ENCODE measurements at regions not wholly inside any gene's neighbourhood (a gene's known extent, or its start where the extent isn't known, plus 50 kb on each side); places are given as distances from the start of the nearest gene placed in this dataset.
"Not testable (repeated sequence)": the region's sequence is repeated elsewhere in the genome, so short reads cannot be mapped to it uniquely, and the experiment has no call there.

DNA sequence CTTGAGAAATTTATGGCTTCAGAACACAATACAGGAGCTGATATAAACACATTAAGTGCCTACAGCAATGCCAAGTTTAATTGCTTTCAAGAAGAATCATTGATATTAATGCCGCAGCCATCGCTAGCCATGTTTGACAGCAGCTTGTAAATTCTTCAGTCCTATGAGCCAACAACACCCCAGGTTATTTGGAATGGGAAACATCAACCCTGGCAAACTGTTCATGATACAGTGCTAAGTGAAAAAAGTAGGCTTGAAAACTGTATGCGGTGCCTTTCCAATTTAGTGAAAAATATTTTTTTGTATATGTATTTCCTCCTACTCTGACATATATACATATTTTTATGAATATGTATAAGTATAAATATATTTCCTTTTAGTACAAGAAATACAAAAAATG, 142.6 kb downstream of the CSNK2A3 start:
- H3K9me3 ChIP-seq (ENCODE audit: control insufficient read depth in 2 of 2, insufficient read depth in 1 of 2, low read depth in 1 of 2, low read length in 1 of 2) = no peaks in the 10 kb centered on the region
- no peaks in the 10 kb centered on the region for H3K36me3 ChIP-seq (ENCODE audit: control insufficient read depth in 2 of 2, insufficient read depth in 2 of 2, low read length in 1 of 2)
- H3K27ac ChIP-seq (ENCODE audit: low read depth in 2 of 2, low read length in 1 of 2) = no peak overlapping the region
- peaks cover 0 to 3% of the 10 kb centered on the region in 2 donors for H3K4me1 ChIP-seq (ENCODE audit: control insufficient read depth in 2 of 2, insufficient read depth in 2 of 2, low read length in 1 of 2)
- WGBS, 2 donors = 26 to 78% methylated on average over 3 of the region's 3 CpGs
- no peaks in the 10 kb centered on the region for H3K27me3 ChIP-seq (ENCODE audit: control insufficient read depth in 1 of 2, insufficient read depth in 2 of 2, low read length in 2 of 2)
- H3K4me3 ChIP-seq (ENCODE audit: low read depth in 1 of 2, low read length in 2 of 2) = no peak overlapping the region

DNA sequence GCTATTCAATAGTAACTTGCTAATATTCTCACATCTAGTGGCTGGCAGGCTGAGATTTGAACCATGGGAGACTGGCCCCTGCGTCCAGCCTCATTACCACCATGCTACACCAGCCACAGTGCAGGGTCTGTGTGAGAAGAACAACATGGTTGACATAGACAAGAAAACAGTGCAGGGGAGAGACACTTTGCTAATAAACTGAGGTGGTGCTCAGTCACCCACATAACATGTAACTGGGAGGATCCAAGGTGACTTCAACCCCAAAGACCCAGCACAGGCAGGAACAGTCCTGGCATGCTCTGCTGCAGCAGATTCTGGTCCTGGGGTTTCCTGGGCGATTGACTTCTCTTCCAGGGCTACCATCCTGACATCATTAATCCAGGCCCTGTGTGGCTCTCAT, 143.1 kb downstream of the CSNK2A3 start:
- Histone ChIP-seq H3K4me3 (ENCODE audit: low read depth in 1 of 2, low read length in 2 of 2) (no peak overlapping the region), H3K36me3 (ENCODE audit: control insufficient read depth in 2 of 2, insufficient read depth in 2 of 2, low read length in 1 of 2) (no peaks in the 10 kb centered on the region), H3K9me3 (ENCODE audit: control insufficient read depth in 2 of 2, insufficient read depth in 1 of 2, low read depth in 1 of 2, low read length in 1 of 2) (no peaks in the 10 kb centered on the region), H3K4me1 (ENCODE audit: control insufficient read depth in 2 of 2, insufficient read depth in 2 of 2, low read length in 1 of 2) (peaks cover 0 to 3% of the 10 kb centered on the region in 2 donors), H3K27me3 (ENCODE audit: control insufficient read depth in 1 of 2, insufficient read depth in 2 of 2, low read length in 2 of 2) (no peaks in the 10 kb centered on the region), H3K27ac (ENCODE audit: low read depth in 2 of 2, low read length in 1 of 2) (no peak overlapping the region)
- 68 to 76% methylated on average over 2 of the region's 2 CpGs for WGBS, 2 donors

DNA sequence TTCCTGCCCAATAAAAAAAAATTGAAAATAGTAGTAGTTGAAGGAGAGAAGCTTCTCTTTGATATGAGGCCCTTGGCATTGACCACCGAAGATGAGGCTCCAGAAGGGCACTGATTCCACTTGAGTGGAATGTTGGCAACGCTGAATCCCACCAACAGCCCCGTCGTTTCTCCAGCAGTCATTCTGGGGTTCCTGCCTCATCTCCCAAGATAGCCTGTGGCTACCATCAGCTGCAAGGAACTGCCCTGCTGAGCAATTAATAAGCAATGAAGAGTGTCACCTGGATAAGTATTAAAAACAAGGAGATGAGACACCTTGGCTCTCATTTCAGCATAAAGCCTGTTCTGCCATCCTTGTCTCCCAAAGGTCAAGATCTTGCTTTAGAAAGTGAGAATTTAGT, 144.1 kb downstream of the CSNK2A3 start:
- no peak overlapping the region for H3K27ac ChIP-seq (ENCODE audit: low read depth in 2 of 2, low read length in 1 of 2)
- no peaks in the 10 kb centered on the region for H3K9me3 ChIP-seq (ENCODE audit: control insufficient read depth in 2 of 2, insufficient read depth in 1 of 2, low read depth in 1 of 2, low read length in 1 of 2)
- no peaks in the 10 kb centered on the region for H3K27me3 ChIP-seq (ENCODE audit: control insufficient read depth in 1 of 2, insufficient read depth in 2 of 2, low read length in 2 of 2)
- WGBS, 2 donors = 82 to 90% methylated on average over 4 of the region's 4 CpGs
- H3K4me3 ChIP-seq (ENCODE audit: low read depth in 1 of 2, low read length in 2 of 2) = no peak overlapping the region
- no peaks in the 10 kb centered on the region for H3K36me3 ChIP-seq (ENCODE audit: control insufficient read depth in 2 of 2, insufficient read depth in 2 of 2, low read length in 1 of 2)
- peaks cover 0 to 3% of the 10 kb centered on the region in 2 donors for H3K4me1 ChIP-seq (ENCODE audit: control insufficient read depth in 2 of 2, insufficient read depth in 2 of 2, low read length in 1 of 2)

DNA sequence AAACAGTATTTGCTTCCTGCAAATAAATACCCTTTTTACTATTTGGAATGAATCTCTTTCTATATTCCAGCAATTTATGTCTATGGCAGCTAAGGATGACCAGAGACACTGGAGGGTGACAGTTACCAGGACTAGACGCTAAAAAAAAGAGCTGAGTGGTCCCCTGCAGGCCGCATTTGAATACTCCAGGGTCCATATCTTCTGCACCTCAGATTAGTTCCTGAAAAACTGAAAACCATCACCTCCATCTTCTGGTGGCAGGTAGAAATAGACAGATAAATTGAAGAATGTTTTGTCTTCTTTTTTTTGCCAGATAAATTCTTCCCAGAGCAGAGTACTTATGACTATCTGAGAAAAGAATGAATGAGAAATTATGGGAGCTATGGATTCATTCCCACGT, 145.6 kb downstream of the CSNK2A3 start:
- 80 to 88% methylated on average over 3 of the region's 3 CpGs for WGBS, 2 donors
- no peaks in the 10 kb centered on the region for H3K4me1 ChIP-seq (ENCODE audit: control insufficient read depth in 2 of 2, insufficient read depth in 2 of 2, low read length in 1 of 2)

DNA sequence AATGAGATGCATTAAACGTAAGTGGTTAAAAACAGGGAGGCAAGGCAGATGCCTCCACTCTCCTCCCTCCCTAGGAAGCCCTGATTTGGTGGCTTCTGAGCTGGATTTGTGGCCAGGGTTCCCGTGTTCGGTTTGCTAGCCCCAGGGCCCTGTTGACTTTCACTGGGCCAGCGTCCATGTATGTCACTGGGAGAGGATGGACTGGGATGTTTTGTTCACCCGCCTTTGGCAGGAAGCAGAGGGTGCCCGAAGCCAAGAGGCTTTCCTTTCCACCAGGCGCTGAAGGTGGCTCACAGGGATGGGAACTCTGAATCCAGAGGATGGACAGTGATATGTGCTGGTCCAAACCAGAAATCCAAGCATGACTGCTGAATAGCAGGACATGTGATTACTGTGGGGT, 146.6 kb downstream of the CSNK2A3 start:
- WGBS, 2 donors = 49 to 61% methylated on average over 7 of the region's 7 CpGs
- Histone ChIP-seq H3K9me3 (ENCODE audit: control insufficient read depth in 2 of 2, insufficient read depth in 1 of 2, low read depth in 1 of 2, low read length in 1 of 2) (peaks cover 0 to 4% of the 10 kb centered on the region in 2 donors), H3K4me3 (ENCODE audit: low read depth in 1 of 2, low read length in 2 of 2) (no peak overlapping the region), H3K27ac (ENCODE audit: low read depth in 2 of 2, low read length in 1 of 2) (no peak overlapping the region), H3K4me1 (ENCODE audit: control insufficient read depth in 2 of 2, insufficient read depth in 2 of 2, low read length in 1 of 2) (no peaks in the 10 kb centered on the region), H3K27me3 (ENCODE audit: control insufficient read depth in 1 of 2, insufficient read depth in 2 of 2, low read length in 2 of 2) (no peaks in the 10 kb centered on the region), H3K36me3 (ENCODE audit: control insufficient read depth in 2 of 2, insufficient read depth in 2 of 2, low read length in 1 of 2) (no peaks in the 10 kb centered on the region)

More for the DNA sequence above, 145.6 kb downstream of the CSNK2A3 start:
- no peak overlapping the region for H3K4me3 ChIP-seq (ENCODE audit: low read depth in 1 of 2, low read length in 2 of 2)
- no peaks in the 10 kb centered on the region for H3K27me3 ChIP-seq (ENCODE audit: control insufficient read depth in 1 of 2, insufficient read depth in 2 of 2, low read length in 2 of 2)
- H3K36me3 ChIP-seq (ENCODE audit: control insufficient read depth in 2 of 2, insufficient read depth in 2 of 2, low read length in 1 of 2) = no peaks in the 10 kb centered on the region
- H3K27ac ChIP-seq (ENCODE audit: low read depth in 2 of 2, low read length in 1 of 2) = no peak overlapping the region
- peaks cover 0 to 4% of the 10 kb centered on the region in 2 donors for H3K9me3 ChIP-seq (ENCODE audit: control insufficient read depth in 2 of 2, insufficient read depth in 1 of 2, low read depth in 1 of 2, low read length in 1 of 2)

DNA sequence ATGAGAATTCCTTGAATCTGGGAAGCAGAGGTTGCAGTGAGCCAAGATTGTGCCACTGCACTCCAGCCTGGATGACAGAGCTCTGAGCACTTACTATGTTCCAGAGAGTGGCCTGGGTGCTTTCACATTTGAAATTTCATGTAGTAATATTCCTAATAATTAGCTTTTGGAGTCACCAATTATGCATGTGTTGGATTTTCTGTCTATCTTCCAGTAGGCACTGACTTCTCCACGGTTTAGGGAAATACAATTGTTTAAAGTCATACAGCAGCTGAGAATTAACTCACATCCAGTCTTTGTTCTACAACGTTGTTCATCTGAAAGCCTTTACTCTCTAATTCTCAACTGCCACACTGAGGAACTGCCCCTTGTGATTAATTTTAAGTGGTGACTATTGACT, 150.2 kb downstream of the CSNK2A3 start:
- Histone ChIP-seq H3K4me3 (ENCODE audit: low read depth in 1 of 2, low read length in 2 of 2) (no peak overlapping the region), H3K36me3 (ENCODE audit: control insufficient read depth in 2 of 2, insufficient read depth in 2 of 2, low read length in 1 of 2) (no peaks in the 10 kb centered on the region), H3K27me3 (ENCODE audit: control insufficient read depth in 1 of 2, insufficient read depth in 2 of 2, low read length in 2 of 2) (no peaks in the 10 kb centered on the region), H3K4me1 (ENCODE audit: control insufficient read depth in 2 of 2, insufficient read depth in 2 of 2, low read length in 1 of 2) (no peaks in the 10 kb centered on the region), H3K9me3 (ENCODE audit: control insufficient read depth in 2 of 2, insufficient read depth in 1 of 2, low read depth in 1 of 2, low read length in 1 of 2) (peaks cover 0 to 4% of the 10 kb centered on the region in 2 donors), H3K27ac (ENCODE audit: low read depth in 2 of 2, low read length in 1 of 2) (no peak overlapping the region)
- WGBS, 2 donors = 71 to 81% methylated on average over 2 of the region's 2 CpGs

DNA sequence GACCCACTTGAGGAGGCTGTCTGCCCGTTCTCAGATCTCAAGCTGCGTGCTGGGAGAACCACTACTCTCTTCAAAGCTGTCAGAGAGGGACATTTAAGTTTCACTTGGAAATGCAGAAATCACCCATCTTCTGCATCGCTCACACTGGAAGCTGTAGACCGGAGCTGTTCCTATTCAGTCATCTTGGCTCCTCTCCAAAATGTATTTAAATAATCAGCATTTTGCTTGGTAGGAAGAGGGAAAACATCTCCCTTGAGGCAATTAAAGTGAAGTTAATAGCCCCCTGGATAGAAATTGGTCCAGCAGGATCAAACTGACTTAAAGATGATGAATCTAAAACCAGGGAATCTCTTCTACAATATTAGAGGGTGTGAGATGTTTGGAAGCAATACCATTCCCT, 151.7 kb downstream of the CSNK2A3 start:
- H3K9me3 ChIP-seq (ENCODE audit: control insufficient read depth in 2 of 2, insufficient read depth in 1 of 2, low read depth in 1 of 2, low read length in 1 of 2); H3K27me3 ChIP-seq (ENCODE audit: control insufficient read depth in 1 of 2, insufficient read depth in 2 of 2, low read length in 2 of 2); H3K4me3 ChIP-seq (ENCODE audit: low read depth in 1 of 2, low read length in 2 of 2); H3K27ac ChIP-seq (ENCODE audit: low read depth in 2 of 2, low read length in 1 of 2); H3K4me1 ChIP-seq (ENCODE audit: control insufficient read depth in 2 of 2, insufficient read depth in 2 of 2, low read length in 1 of 2); H3K36me3 ChIP-seq (ENCODE audit: control insufficient read depth in 2 of 2, insufficient read depth in 2 of 2, low read length in 1 of 2): not testable (repeated sequence)
- 74 to 83% methylated on average over 4 of the region's 4 CpGs for WGBS, 2 donors

DNA sequence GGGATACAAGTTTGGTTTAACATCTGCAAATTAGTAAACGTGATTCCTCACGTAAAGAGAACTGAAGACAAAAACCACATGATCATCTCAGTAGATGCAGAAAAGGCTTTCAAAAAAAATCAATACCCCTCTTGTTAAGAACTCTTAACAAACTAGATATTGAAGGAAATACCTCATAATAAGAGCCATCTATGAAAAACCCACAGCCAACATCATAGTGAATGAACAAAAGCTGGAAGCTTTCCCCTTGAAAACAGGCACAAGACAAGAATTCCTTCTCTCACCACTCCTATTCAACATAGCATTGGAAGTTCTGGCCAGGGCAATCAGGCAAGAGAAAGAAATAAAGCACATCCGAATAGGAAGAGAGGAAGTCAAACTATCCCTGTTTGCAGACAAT, 160.5 kb downstream of the CSNK2A3 start:
- Histone ChIP-seq H3K4me3 (ENCODE audit: low read depth in 1 of 2, low read length in 2 of 2) (no peak overlapping the region), H3K9me3 (ENCODE audit: control insufficient read depth in 2 of 2, insufficient read depth in 1 of 2, low read depth in 1 of 2, low read length in 1 of 2) (no peaks in the 10 kb centered on the region), H3K27me3 (ENCODE audit: control insufficient read depth in 1 of 2, insufficient read depth in 2 of 2, low read length in 2 of 2) (no peaks in the 10 kb centered on the region), H3K27ac (ENCODE audit: low read depth in 2 of 2, low read length in 1 of 2) (no peak overlapping the region), H3K36me3 (ENCODE audit: control insufficient read depth in 2 of 2, insufficient read depth in 2 of 2, low read length in 1 of 2) (no peaks in the 10 kb centered on the region), H3K4me1 (ENCODE audit: control insufficient read depth in 2 of 2, insufficient read depth in 2 of 2, low read length in 1 of 2) (no peaks in the 10 kb centered on the region)
- 73 to 84% methylated on average over 3 of the region's 3 CpGs for WGBS, 2 donors

DNA sequence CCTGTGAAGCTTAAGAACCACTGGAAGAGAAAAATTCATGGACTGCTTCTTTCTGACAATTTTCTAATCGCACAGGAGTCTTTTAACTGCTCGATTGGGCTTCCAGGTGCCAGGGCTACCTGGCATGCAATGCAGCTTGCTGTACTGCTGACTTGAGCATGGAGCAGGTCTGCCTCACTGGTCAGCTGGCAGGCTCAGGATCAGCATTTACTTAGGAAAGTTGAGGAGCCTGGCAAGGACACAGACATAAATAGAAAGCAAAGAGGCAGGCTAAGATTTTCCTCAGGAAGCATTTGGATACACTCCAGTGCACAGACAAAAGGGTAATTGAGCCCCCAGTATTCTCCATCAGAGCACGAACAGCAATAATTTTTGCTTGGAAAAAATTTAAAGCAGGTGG, 163.5 kb downstream of the CSNK2A3 start:
- Histone ChIP-seq H3K36me3 (ENCODE audit: control insufficient read depth in 2 of 2, insufficient read depth in 2 of 2, low read length in 1 of 2) (no peaks in the 10 kb centered on the region), H3K27ac (ENCODE audit: low read depth in 2 of 2, low read length in 1 of 2) (no peak overlapping the region), H3K9me3 (ENCODE audit: control insufficient read depth in 2 of 2, insufficient read depth in 1 of 2, low read depth in 1 of 2, low read length in 1 of 2) (no peaks in the 10 kb centered on the region), H3K4me3 (ENCODE audit: low read depth in 1 of 2, low read length in 2 of 2) (no peak overlapping the region), H3K4me1 (ENCODE audit: control insufficient read depth in 2 of 2, insufficient read depth in 2 of 2, low read length in 1 of 2) (no peaks in the 10 kb centered on the region), H3K27me3 (ENCODE audit: control insufficient read depth in 1 of 2, insufficient read depth in 2 of 2, low read length in 2 of 2) (no peaks in the 10 kb centered on the region)
- WGBS, 2 donors = 63 to 78% methylated on average over 3 of the region's 3 CpGs

DNA sequence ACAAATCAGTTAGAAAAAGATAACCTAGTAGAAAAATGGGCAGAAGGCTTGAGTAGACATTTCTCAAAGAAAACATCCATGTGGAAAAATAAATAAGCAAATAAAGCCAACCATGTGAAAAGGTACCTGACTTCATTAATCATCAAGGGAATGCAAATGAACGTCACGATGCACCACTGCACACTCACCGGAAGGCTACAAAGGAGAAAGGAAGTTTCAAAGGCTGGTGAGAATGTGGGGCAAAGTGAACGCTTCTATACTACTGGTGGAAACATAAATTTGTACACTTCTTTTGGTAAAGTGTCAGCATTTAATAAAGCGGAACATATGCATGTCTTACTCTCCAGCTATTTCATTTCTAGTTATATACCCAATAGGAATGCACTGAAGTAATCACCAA, 166.8 kb downstream of the CSNK2A3 start:
- Histone ChIP-seq H3K4me1 (ENCODE audit: control insufficient read depth in 2 of 2, insufficient read depth in 2 of 2, low read length in 1 of 2) (no peaks in the 10 kb centered on the region), H3K4me3 (ENCODE audit: low read depth in 1 of 2, low read length in 2 of 2) (no peak overlapping the region), H3K9me3 (ENCODE audit: control insufficient read depth in 2 of 2, insufficient read depth in 1 of 2, low read depth in 1 of 2, low read length in 1 of 2) (no peaks in the 10 kb centered on the region), H3K27me3 (ENCODE audit: control insufficient read depth in 1 of 2, insufficient read depth in 2 of 2, low read length in 2 of 2) (no peaks in the 10 kb centered on the region), H3K27ac (ENCODE audit: low read depth in 2 of 2, low read length in 1 of 2) (no peak overlapping the region), H3K36me3 (ENCODE audit: control insufficient read depth in 2 of 2, insufficient read depth in 2 of 2, low read length in 1 of 2) (no peaks in the 10 kb centered on the region)
- WGBS, 2 donors = 87 to 94% methylated on average over 5 of the region's 5 CpGs
